ENCODE measurements at regions not wholly inside any gene's neighbourhood (a gene's known extent, or its start where the extent isn't known, plus 50 kb on each side); places are given as distances from the start of the nearest gene placed in this dataset.

DNA sequence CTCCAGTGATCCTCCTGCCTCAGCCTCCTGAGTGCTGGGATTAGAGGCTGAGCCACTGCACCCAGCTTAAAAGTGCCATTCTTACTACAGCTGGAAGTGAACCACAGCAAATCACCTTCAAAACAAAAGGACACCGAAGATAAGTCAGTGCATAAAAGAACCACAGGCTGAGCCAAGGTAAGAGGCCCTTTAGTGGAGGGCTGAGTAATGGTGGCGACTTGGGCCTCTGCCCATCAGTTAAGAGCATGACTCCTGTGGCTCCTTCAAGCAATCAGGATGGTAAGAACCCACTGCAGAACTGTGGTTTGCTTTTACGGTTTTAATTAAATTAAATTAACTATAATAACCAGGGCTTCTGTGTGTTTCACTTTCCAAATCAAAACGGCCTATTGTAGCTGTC, 75.1 kb downstream of the CTAGE1 start:
- TF ChIP-seq YY1 (IDR thresholded peaks at IDR 0.05; ENCODE audit: insufficient read depth, insufficient read length) (no peak), ZNF274 (IDR thresholded peaks at IDR 0.05; ENCODE audit: low read depth, low read length) (no peak), SUZ12 (IDR thresholded peaks at IDR 0.05; ENCODE audit: extremely low read depth, insufficient read depth, insufficient read length) (no peak)
